ENCODE measurements at regions not wholly inside any gene's neighbourhood (a gene's known extent, or its start where the extent isn't known, plus 50 kb on each side); places are given as distances from the start of the nearest gene placed in this dataset.
"Not testable (repeated sequence)": the region's sequence is repeated elsewhere in the genome, so short reads cannot be mapped to it uniquely, and the experiment has no call there.

DNA sequence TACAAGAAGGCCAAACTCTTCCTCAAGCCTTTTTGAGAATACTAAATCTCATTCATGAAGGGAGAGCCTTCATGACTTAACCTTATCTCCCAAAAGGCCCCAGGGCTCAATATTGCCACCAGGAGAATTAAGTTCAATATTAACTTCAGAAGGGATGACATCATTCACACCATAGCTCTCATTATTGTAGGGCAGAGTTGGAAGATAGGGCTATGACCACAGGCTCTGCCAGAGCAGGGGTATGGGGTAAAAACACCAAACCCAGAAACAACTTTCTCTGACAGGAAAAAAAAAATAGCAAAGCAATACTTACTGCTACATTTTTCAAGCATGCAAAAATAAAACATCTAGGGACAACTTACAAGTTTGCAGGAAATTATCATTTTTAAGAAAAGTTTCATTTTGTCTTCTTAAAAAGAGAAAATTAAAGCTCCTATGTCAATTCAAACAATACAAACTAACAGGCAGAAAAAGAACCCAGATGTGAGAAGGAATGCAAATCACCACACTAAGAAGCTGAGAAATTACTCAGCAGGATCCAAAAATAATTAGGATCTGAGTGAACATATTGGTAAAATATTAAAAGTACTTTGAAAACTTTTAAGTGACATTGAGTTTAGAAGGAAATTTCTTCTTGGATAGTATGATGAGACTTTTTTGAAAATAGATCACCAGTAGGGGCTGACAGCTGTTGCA, 1156.5 kb downstream of the NCAM2 start:
- TF ChIP-seq, protein P1, sequence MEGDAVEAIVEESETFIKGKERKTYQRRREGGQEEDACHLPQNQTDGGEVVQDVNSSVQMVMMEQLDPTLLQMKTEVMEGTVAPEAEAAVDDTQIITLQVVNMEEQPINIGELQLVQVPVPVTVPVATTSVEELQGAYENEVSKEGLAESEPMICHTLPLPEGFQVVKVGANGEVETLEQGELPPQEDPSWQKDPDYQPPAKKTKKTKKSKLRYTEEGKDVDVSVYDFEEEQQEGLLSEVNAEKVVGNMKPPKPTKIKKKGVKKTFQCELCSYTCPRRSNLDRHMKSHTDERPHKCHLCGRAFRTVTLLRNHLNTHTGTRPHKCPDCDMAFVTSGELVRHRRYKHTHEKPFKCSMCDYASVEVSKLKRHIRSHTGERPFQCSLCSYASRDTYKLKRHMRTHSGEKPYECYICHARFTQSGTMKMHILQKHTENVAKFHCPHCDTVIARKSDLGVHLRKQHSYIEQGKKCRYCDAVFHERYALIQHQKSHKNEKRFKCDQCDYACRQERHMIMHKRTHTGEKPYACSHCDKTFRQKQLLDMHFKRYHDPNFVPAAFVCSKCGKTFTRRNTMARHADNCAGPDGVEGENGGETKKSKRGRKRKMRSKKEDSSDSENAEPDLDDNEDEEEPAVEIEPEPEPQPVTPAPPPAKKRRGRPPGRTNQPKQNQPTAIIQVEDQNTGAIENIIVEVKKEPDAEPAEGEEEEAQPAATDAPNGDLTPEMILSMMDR (IDR thresholded peaks at IDR 0.05; ENCODE audit: insufficient read depth, low read depth, low read length, missing control alignments) = no peak
- no peak overlapping the region for H3K4me3 ChIP-seq (ENCODE audit: low read depth, low read length)
- DNase-seq (ENCODE audit: low read depth) = no peak

DNA sequence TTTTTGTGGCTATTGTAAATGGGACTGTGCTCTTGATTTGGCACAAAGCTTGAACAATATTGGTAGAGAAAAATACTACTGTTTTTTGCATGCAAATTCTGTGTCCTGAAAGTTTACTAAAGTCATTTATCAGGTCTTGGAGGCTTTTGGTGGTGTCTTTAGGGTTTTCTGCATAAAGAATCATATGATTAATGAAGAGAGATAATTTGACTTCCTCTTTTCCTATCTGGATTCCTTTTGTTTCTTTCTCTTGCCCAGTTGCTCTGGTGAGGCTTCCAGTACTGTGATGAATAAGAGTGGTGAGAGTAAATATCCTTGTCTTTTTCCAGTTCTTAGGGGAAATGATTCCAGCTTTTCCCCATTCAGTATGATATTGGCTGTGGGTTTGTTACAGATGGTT, 1166.7 kb downstream of the NCAM2 start:
- H3K4me3 ChIP-seq (ENCODE audit: low read depth, low read length) = no peak overlapping the region
- TF ChIP-seq, protein P1 (IDR thresholded peaks at IDR 0.05; ENCODE audit: insufficient read depth, low read depth, low read length, missing control alignments) = no peak
- DNase-seq (ENCODE audit: low read depth) = no peak

DNA sequence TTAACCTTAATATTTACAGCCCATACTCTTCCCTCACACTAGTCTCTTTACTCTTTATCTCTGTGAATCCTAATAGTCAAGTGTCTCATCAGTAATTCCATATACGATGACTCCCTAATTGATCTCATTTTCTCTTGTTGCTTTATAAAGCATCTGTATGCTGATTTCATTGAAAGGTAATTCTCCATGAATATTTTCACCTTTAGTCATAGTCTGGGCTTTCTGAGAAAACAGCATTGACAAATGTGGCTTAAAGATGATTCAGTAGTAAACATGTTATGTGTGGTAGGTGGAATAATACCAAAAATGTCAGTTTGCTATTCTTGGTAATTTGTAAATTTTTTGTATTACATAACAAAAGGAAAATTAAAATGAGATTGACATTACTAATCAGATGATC, 1176.5 kb downstream of the NCAM2 start:
- no peak overlapping the region for H3K4me3 ChIP-seq (ENCODE audit: low read depth, low read length)
- DNase-seq (ENCODE audit: low read depth) = no peak
- TF ChIP-seq, protein P1 (IDR thresholded peaks at IDR 0.05; ENCODE audit: insufficient read depth, low read depth, low read length, missing control alignments) = no peak

DNA sequence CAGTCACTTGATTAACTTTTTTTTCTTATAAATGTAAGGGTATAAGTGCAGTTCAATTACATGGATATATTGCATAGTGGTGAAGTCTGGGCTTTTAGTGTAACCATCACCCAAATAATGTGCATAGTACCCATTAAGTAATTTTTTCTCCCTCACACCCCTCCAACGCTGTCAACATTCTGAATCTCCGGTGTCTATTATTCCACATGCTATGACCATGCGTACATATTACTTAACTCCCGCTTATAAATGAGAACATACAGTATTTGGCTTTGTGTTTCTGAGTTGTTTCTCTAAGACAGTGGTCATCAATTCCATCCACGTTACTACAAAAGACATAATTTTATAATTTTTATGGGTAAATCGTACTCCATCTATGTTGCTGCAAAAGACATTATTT, 1191.1 kb downstream of the NCAM2 start:
- no peak for DNase-seq (ENCODE audit: low read depth)
- no peak overlapping the region for H3K4me3 ChIP-seq (ENCODE audit: low read depth, low read length)
- TF ChIP-seq, protein P1 (IDR thresholded peaks at IDR 0.05; ENCODE audit: insufficient read depth, low read depth, low read length, missing control alignments) = no peak

DNA sequence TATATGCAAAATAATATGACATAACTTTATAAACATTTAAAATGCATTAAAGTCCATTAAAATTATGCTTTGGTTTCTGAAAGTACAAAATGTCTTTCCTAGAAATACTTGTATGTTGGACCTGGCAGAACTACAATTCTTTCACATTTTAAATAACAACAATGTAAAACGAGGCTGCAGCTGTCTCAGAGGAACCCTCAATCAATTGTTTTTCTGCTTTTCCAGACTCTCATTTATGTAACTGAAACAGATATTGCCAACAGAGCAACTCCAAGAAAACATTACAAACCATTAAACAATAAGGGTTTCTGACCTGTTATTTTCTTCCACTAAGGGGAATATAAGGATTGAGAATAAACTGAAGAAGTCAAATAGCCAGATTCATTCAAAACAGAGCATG, 1193.4 kb downstream of the NCAM2 start:
- TF ChIP-seq, protein P1 (IDR thresholded peaks at IDR 0.05; ENCODE audit: insufficient read depth, low read depth, low read length, missing control alignments) = no peak
- H3K4me3 ChIP-seq (ENCODE audit: low read depth, low read length) = no peak overlapping the region
- no peak for DNase-seq (ENCODE audit: low read depth)

DNA sequence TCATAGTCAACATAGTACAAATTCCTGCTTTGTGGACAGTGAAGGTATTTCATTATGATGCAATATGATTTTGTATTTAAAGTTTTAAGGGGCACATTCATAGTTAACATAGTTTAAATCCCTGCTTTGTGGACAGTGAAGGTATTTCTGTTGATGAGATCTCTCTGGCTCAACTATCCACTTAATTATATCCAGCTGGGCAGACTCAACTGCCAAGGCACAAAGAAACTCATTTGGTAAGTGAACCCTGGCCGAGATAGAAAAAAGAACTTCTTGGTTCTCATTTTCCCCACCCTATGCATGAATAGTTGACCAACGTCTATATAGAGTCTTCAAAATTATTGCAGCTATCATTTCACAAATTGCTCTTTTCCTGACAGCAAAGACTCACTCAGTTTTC, 1194.6 kb downstream of the NCAM2 start:
- TF ChIP-seq, protein P1 (IDR thresholded peaks at IDR 0.05; ENCODE audit: insufficient read depth, low read depth, low read length, missing control alignments) = no peak
- no peak overlapping the region for H3K4me3 ChIP-seq (ENCODE audit: low read depth, low read length)
- DNase-seq (ENCODE audit: low read depth) = no peak

DNA sequence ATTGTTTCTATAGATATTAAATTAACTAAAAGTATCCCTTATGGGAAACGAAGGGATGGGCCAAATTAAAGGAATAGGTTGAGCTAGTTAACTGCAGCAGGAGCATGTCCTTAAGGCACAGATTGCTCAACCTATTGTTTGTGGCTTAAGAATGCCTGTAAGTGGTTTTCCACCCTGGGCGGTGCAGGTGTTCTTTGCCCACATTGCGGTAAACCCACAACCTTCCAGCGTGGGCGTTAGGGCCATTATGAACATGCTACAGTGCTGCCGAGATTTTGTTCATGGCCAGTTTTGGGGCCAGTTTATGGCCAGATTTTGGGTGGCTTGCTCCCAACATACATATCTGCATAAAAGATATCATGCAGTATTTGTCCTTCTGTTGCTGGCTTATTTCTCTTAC, 1196.8 kb downstream of the NCAM2 start:
- DNase-seq (ENCODE audit: low read depth); H3K4me3 ChIP-seq (ENCODE audit: low read depth, low read length): not testable (repeated sequence)
